ENCODE measurements at regions not wholly inside any gene's neighbourhood (a gene's known extent, or its start where the extent isn't known, plus 50 kb on each side); places are given as distances from the start of the nearest gene placed in this dataset.
"Not testable (repeated sequence)": the region's sequence is repeated elsewhere in the genome, so short reads cannot be mapped to it uniquely, and the experiment has no call there.

DNA sequence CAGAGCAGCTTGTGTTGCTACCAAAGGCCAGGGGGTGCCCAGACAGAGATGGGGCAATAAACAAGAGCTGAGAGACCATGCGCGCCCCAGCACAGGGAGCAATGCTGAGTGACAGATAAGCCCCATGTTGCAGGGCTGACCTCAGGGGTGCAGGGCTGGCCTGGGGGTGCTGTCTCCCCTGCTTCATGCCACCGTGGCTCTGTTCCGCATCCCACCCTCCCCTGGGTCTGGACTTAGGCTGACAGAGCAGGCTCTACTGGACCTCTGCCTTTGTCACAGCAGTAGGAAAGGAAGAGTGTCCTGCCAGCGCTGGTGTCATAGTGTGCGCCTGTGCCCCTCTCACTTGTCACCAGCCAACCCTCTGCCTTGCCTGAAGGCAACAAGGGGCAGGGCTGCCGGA lies 67.4 kb upstream of the IQSEC1 start:
- H3K36me3 ChIP-seq (replicated peaks; ENCODE audit: insufficient read depth, low read length) = no peaks in the 10 kb centered on the region
- no peaks in the 10 kb centered on the region for H3K9me3 ChIP-seq (replicated peaks; ENCODE audit: insufficient read depth, low read length)
- TF ChIP-seq EZH2phosphoT487 (IDR thresholded peaks at IDR 0.05; ENCODE audit: low read length) (no peak), EZH2 (optimal IDR thresholded peaks at IDR 0.05; ENCODE audit: low read depth, low read length) (no peak)
- H3K27me3 ChIP-seq (replicated peaks; ENCODE audit: insufficient read depth, low read length) = no peaks in the 10 kb centered on the region
- H3F3A ChIP-seq (ENCODE audit: insufficient read depth, low read length) = no peaks in the 10 kb centered on the region
- no peak overlapping the region for H2AFZ ChIP-seq (ENCODE audit: low read length)
- H3K9me2 ChIP-seq (replicated peaks; ENCODE audit: insufficient read depth, low read length) = no peaks in the 10 kb centered on the region
- no peaks in the 10 kb centered on the region for H3K4me1 ChIP-seq (ENCODE audit: low read length)
- H3K27ac ChIP-seq (ENCODE audit: low read length) = no peak overlapping the region
- H4K20me1 ChIP-seq (ENCODE audit: insufficient read depth, low read length) = no peaks in the 10 kb centered on the region
- H3K4me3 ChIP-seq (ENCODE audit: low read length) = no peak overlapping the region
- H3K9ac ChIP-seq (ENCODE audit: low read length) = no peak overlapping the region
- no peak for DNase-seq
- no peaks in the 10 kb centered on the region for H3K79me2 ChIP-seq (ENCODE audit: low read length)
- H3K4me2 ChIP-seq (ENCODE audit: low read depth, low read length) = no peak overlapping the region

DNA sequence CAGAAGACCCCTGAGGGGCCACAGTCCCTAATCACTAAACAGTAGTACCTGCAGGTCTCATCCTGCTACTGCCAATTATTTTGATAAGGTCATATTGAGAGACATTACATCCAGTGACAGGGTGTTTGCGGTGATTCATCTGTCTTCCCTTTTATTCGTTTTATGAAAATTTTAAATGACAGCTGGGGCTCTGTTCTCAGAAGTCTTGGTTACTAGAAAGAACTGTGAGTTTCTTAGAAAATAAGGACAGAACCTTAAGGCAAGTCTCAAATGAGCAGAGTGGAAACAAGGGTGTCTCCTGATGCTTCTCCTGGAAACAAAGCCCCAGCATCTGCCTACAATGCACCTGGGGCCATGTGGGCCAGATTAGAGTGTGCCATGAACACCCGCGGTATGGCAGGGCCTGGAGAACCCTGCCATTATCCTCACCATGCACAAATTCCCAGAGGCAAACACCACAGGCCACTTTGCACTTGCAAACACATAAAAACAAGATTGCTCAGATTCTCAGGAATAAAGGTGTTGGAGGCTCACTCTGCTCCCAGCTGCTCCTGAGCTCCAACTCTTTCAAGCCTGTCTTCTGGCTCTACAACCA lies 66.3 kb upstream of the IQSEC1 start:
- no peak overlapping the region for H2AFZ ChIP-seq (ENCODE audit: low read length)
- DNase-seq = no peak
- no peaks in the 10 kb centered on the region for H3K9me3 ChIP-seq (replicated peaks; ENCODE audit: insufficient read depth, low read length)
- H3K79me2 ChIP-seq (ENCODE audit: low read length) = no peaks in the 10 kb centered on the region
- no peaks in the 10 kb centered on the region for H3K27me3 ChIP-seq (replicated peaks; ENCODE audit: insufficient read depth, low read length)
- no peaks in the 10 kb centered on the region for H3K4me1 ChIP-seq (ENCODE audit: low read length)
- H3K4me3 ChIP-seq (ENCODE audit: low read length) = no peak overlapping the region
- H3K36me3 ChIP-seq (replicated peaks; ENCODE audit: insufficient read depth, low read length) = no peaks in the 10 kb centered on the region
- TF ChIP-seq CTCF (IDR thresholded peaks at IDR 0.05; ENCODE audit: low read length) (no peak), EZH2 (optimal IDR thresholded peaks at IDR 0.05; ENCODE audit: low read depth, low read length) (no peak), EZH2phosphoT487 (IDR thresholded peaks at IDR 0.05; ENCODE audit: low read length) (no peak)
- H3F3A ChIP-seq (ENCODE audit: insufficient read depth, low read length) = no peaks in the 10 kb centered on the region
- H3K9ac ChIP-seq (ENCODE audit: low read length) = no peak overlapping the region
- H3K27ac ChIP-seq (ENCODE audit: low read length) = no peak overlapping the region
- no peak overlapping the region for H3K4me2 ChIP-seq (ENCODE audit: low read depth, low read length)
- no peaks in the 10 kb centered on the region for H3K9me2 ChIP-seq (replicated peaks; ENCODE audit: insufficient read depth, low read length)
- H4K20me1 ChIP-seq (ENCODE audit: insufficient read depth, low read length) = no peaks in the 10 kb centered on the region

DNA sequence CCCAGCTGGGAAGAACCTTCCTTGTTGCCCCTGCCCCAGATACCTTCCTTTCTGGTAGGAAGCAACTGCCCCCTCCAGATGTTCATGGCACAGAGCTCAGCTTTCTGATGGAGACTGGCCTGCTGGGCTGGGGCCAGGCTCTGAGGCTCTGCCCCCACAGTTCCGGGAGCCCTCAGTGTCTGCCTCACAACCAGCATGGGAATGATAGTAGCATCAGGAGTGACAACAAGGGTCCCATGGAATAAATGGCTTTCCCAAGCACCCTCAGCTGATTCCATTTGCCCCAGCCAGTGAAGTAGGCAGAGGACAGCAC lies 65.6 kb upstream of the IQSEC1 start:
- no peaks in the 10 kb centered on the region for H3K9me2 ChIP-seq (replicated peaks; ENCODE audit: insufficient read depth, low read length)
- no peak overlapping the region for H3K9ac ChIP-seq (ENCODE audit: low read length)
- H3K4me1 ChIP-seq (ENCODE audit: low read length) = no peaks in the 10 kb centered on the region
- H3K27me3 ChIP-seq (replicated peaks; ENCODE audit: insufficient read depth, low read length) = no peaks in the 10 kb centered on the region
- DNase-seq = no peak
- no peaks in the 10 kb centered on the region for H3K36me3 ChIP-seq (replicated peaks; ENCODE audit: insufficient read depth, low read length)
- no peak for TF ChIP-seq EZH2 (optimal IDR thresholded peaks at IDR 0.05; ENCODE audit: low read depth, low read length)
- no peak for TF ChIP-seq CTCF (IDR thresholded peaks at IDR 0.05; ENCODE audit: low read length)
- no peak for TF ChIP-seq EZH2phosphoT487 (IDR thresholded peaks at IDR 0.05; ENCODE audit: low read length)
- no peak overlapping the region for H2AFZ ChIP-seq (ENCODE audit: low read length)
- no peaks in the 10 kb centered on the region for H3K79me2 ChIP-seq (ENCODE audit: low read length)
- H4K20me1 ChIP-seq (ENCODE audit: insufficient read depth, low read length) = no peaks in the 10 kb centered on the region
- H3K4me2 ChIP-seq (ENCODE audit: low read depth, low read length) = no peak overlapping the region
- H3K9me3 ChIP-seq (replicated peaks; ENCODE audit: insufficient read depth, low read length) = no peaks in the 10 kb centered on the region
- no peak overlapping the region for H3K27ac ChIP-seq (ENCODE audit: low read length)
- H3F3A ChIP-seq (ENCODE audit: insufficient read depth, low read length) = no peaks in the 10 kb centered on the region
- no peak overlapping the region for H3K4me3 ChIP-seq (ENCODE audit: low read length)

DNA sequence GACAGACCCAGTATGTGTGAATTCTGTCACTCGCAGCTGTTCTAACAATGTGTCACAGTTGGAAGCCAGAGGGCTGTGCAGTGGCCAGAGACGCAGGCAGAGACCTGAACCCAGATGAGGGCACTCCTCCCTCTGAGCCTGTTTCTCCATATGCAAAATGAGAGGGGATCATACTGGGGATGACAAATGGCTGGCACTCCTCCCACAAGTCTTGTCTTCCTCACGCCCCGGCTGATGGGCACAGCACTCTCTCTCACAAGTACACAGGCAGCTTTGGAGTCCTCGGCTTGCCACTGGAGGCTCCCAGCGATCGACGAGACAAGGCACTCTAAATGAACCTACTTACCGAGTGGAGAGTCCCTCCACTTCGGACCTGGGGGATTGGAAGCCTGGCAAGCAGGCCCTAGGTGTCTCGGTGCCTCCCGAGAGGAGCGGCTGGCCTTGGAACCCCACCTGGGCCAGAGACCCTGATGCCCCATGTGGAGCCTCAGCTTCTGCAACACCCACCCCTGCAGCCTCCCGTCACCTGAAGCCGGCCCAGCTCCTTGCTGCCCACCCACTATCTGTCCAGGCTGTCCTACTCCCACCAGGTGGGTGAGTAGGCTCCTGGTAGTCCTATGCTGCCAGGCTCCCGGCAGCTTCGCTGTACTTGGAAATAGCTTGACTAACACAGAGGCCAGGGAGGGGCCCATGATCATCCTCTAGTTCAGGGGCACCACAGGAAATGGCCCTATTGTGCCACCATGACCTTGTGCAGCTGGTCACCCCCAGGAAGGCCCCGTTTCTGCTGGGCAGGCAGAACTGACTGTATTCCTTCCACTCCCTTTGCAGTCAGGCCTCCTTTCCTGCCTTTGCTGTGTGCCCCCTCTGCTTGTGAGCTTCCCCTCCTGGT lies 65.0 kb upstream of the IQSEC1 start:
- Histone ChIP-seq H2AFZ (ENCODE audit: low read length) (no peak overlapping the region), H3K36me3 (replicated peaks; ENCODE audit: insufficient read depth, low read length) (no peaks in the 10 kb centered on the region), H3K27ac (ENCODE audit: low read length) (no peak overlapping the region), H4K20me1 (ENCODE audit: insufficient read depth, low read length) (no peaks in the 10 kb centered on the region), H3K27me3 (replicated peaks; ENCODE audit: insufficient read depth, low read length) (no peaks in the 10 kb centered on the region), H3K4me2 (ENCODE audit: low read depth, low read length) (no peak overlapping the region), H3F3A (ENCODE audit: insufficient read depth, low read length) (no peaks in the 10 kb centered on the region), H3K9me2 (replicated peaks; ENCODE audit: insufficient read depth, low read length) (no peaks in the 10 kb centered on the region), H3K79me2 (ENCODE audit: low read length) (no peaks in the 10 kb centered on the region), H3K4me1 (ENCODE audit: low read length) (no peaks in the 10 kb centered on the region), H3K9me3 (replicated peaks; ENCODE audit: insufficient read depth, low read length) (no peaks in the 10 kb centered on the region), H3K4me3 (ENCODE audit: low read length) (no peak overlapping the region), H3K9ac (ENCODE audit: low read length) (no peak overlapping the region)
- DNase-seq = no peak
- TF ChIP-seq EZH2phosphoT487 (IDR thresholded peaks at IDR 0.05; ENCODE audit: low read length) (no peak), EZH2 (optimal IDR thresholded peaks at IDR 0.05; ENCODE audit: low read depth, low read length) (no peak), CTCF (IDR thresholded peaks at IDR 0.05; ENCODE audit: low read length) (no peak)

DNA sequence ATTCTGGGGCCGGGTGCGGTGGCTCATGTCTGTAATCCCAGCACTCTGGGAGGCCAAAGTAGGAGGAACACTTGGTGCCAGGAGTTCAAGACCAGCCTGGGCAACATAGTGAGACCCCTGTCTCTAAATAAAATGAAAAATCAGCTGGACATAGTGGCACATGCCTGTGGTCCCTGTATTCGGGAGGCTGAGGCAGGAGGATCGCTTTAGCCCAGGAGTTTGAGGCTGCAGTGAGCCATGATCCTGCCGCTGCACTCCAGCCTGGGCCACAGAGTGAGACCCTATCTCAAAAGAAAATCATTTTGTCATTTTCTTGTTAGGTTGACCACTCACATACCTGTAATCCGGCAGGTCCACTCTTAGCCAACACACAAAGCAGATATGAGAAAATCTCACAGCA lies 63.6 kb upstream of the IQSEC1 start:
- not testable (repeated sequence) for H3K27ac ChIP-seq (ENCODE audit: low read length); H4K20me1 ChIP-seq (ENCODE audit: insufficient read depth, low read length); H3K4me3 ChIP-seq (ENCODE audit: low read length); H3K4me1 ChIP-seq (ENCODE audit: low read length); H2AFZ ChIP-seq (ENCODE audit: low read length); DNase-seq; H3K9me3 ChIP-seq (replicated peaks; ENCODE audit: insufficient read depth, low read length); H3K4me2 ChIP-seq (ENCODE audit: low read depth, low read length); H3K36me3 ChIP-seq (replicated peaks; ENCODE audit: insufficient read depth, low read length); H3F3A ChIP-seq (ENCODE audit: insufficient read depth, low read length); H3K9me2 ChIP-seq (replicated peaks; ENCODE audit: insufficient read depth, low read length); H3K79me2 ChIP-seq (ENCODE audit: low read length); H3K9ac ChIP-seq (ENCODE audit: low read length); H3K27me3 ChIP-seq (replicated peaks; ENCODE audit: insufficient read depth, low read length)
